RWPE1 (cell line): ENCODE measurements at regions not wholly inside any gene's neighbourhood (a gene's known extent, or its start where the extent isn't known, plus 50 kb on each side); places are given as distances from the start of the nearest gene placed in this dataset.

Source experiments
- CTCF ChIA-PET: fragments of 350-600 bp; sonication (Branson Sonifier 250); formaldehyde crosslinking; extraction: SDS; loops from one replicate; lab custom pipeline; 2021; lab: Yijun Ruan, JAX
- POLR2A ChIA-PET: fragments of 400-600 bp; formaldehyde crosslinking; extraction: SDS; loops from one replicate; lab custom pipeline; 2020; ENCODE audit warnings: antibody characterized with exemption; ENCODE audit not compliant: low non-redundant PET; lab: Yijun Ruan, JAX
- DNase-seq: peaks from one replicate; pipeline ENCODE4 v3.0.0; 2012; ENCODE audit warnings: low spot score
- H3K27ac ChIP-seq: fragments of 450-650 bp; 2 replicates; pipeline ENCODE4 v1.5.1; 2017
- CTCF ChIP-seq: fragments of 450-650 bp; conservative IDR thresholded peaks from 2 replicates; pipeline ENCODE4 v1.5.1; 2017; ENCODE audit warnings: low read depth, mild to moderate bottlenecking

- no peak overlapping the region for H3K27ac ChIP-seq
- ChIA-PET CTCF (interaction anchor here (0.5 kb wide), 1 partner anchor 436 kb away, joined by 7 read pairs; no protein-coding TSS in a partner anchor), POLR2A (no interaction called here)
- TF ChIP-seq CTCF, result no peak
- no peak for DNase-seq
Observed at GRCh38 chr11:42114927-42115326, 655.5 kb upstream of the LRRC4C start.

DNA sequence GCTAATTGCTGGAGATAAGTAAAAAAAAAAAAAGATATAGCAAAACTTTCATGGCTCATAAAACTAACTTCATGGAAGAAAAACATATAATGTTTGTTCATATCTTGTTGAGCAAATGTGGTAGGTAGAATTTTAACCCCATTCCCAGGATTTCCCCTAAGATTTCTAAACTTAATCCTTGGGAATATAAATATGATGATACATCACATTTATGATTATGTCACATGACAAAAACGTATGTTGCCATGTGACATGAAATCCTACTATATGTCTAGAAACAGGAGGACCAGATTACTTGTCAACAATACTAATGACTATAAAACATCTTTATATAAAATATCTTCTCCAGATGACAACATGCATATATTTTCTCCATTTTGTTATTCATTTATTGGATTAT is 679.0 kb upstream of the LRRC4C start:
- no peak overlapping the region for H3K27ac ChIP-seq
- TF ChIP-seq CTCF, result no peak
- no peak for DNase-seq
- CTCF ChIA-PET, result no interaction called here
- POLR2A ChIA-PET, result no interaction called here

- no peak overlapping the region for H3K27ac ChIP-seq
- TF ChIP-seq CTCF, result no peak
- DNase-seq, result no peak
- POLR2A ChIA-PET, result no interaction called here
- CTCF ChIA-PET, result no interaction called here
Observed at GRCh38 chr11:42145311-42145710, 685.9 kb upstream of the LRRC4C start.

- no peak overlapping the region for H3K27ac ChIP-seq
- ChIA-PET CTCF (no interaction called here), POLR2A (no interaction called here)
- no peak for DNase-seq
- no peak for TF ChIP-seq CTCF
Observed at GRCh38 chr11:42161886-42162285, 702.4 kb upstream of the LRRC4C start.

DNA sequence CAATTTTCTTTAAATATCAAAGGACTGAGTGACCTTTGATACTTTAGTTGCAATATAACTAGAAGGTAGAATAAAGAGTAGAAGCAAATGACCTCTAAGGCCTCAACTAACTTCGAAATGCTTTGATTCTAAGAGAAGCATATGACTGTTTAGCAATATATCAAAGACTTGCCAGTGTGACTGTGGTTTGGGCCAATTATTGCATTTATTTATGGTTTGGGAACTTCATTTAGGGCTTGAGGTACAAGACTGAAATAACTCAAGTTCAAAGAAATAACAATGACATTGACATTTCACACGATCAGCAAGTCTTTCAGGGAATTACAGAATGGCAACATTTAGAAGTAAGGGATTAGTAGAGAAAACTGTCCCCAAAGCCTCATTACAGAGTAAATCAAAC is 709.7 kb upstream of the LRRC4C start:
- H3K27ac ChIP-seq, result no peak overlapping the region
- no peak for DNase-seq
- TF ChIP-seq CTCF, result no peak
- ChIA-PET CTCF (no interaction called here), POLR2A (no interaction called here)

- no peak for DNase-seq
- ChIA-PET CTCF (no interaction called here), POLR2A (no interaction called here)
- no peak overlapping the region for H3K27ac ChIP-seq
- no peak for TF ChIP-seq CTCF
Observed at GRCh38 chr11:42170601-42171000, 711.1 kb upstream of the LRRC4C start.

DNA sequence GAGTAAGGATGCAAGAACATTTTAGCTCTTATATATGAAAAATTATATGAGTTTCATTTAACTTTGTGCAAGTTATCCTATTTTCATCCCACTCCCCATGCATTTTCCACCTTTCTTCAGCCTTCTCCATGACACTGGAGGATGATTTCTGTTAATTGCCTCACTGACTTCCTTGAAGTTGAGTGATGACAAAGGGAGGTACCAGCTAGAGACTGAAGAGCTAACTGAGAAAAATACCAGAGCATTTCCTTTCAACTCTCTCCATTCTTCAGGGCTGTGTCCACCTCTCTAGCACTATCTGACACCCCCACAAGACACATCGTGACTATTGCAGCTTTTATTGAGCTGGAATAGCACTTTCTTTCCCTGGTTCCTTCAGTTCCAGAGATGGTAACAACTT is 711.6 kb upstream of the LRRC4C start:
- TF ChIP-seq CTCF, result no peak
- DNase-seq, result no peak
- POLR2A ChIA-PET, result no interaction called here
- CTCF ChIA-PET, result no interaction called here
- H3K27ac ChIP-seq, result no peak overlapping the region
